GM12875 (cell line): ENCODE measurements at regions not wholly inside any gene's neighbourhood (a gene's known extent, or its start where the extent isn't known, plus 50 kb on each side); places are given as distances from the start of the nearest gene placed in this dataset.

Source experiments
- H3K4me3 ChIP-seq: one replicate; pipeline ENCODE4 v1.5.1; 2011; ENCODE audit warnings: low read depth, low read length, control low read depth
- TF ChIP-seq, protein P1 (sequence below): IDR thresholded peaks from 2 replicates; pipeline ENCODE4 v1.5.1; 2011; ENCODE audit warnings: low read depth, mild to moderate bottlenecking, control low read depth, inconsistent platforms, low read length, moderate library complexity, borderline replicate concordance; ENCODE audit not compliant: insufficient read depth

DNA sequence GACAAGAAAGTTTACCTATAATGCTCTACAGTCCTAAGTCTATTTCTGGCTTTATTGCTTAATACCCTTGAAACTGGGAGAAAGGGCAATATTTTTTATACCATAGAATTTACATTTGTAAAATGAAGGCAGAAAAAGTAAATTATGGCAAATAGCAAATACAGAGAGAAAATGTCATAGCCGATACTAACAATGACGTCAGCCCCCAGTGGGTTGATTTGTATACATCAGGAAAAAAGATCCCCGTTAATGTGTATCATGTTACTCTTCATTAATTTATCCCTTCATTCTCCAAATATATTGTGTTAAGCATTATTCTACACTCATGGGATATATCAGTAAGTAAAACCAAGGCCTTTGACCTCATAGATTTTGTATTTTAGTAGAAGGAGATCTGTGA lies 445.1 kb upstream of the SYT1 start:
- no peak overlapping the region for H3K4me3 ChIP-seq
- TF ChIP-seq, protein P1, sequence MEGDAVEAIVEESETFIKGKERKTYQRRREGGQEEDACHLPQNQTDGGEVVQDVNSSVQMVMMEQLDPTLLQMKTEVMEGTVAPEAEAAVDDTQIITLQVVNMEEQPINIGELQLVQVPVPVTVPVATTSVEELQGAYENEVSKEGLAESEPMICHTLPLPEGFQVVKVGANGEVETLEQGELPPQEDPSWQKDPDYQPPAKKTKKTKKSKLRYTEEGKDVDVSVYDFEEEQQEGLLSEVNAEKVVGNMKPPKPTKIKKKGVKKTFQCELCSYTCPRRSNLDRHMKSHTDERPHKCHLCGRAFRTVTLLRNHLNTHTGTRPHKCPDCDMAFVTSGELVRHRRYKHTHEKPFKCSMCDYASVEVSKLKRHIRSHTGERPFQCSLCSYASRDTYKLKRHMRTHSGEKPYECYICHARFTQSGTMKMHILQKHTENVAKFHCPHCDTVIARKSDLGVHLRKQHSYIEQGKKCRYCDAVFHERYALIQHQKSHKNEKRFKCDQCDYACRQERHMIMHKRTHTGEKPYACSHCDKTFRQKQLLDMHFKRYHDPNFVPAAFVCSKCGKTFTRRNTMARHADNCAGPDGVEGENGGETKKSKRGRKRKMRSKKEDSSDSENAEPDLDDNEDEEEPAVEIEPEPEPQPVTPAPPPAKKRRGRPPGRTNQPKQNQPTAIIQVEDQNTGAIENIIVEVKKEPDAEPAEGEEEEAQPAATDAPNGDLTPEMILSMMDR = no peak

GRCh38 chr12:78420991-78421390 lies 443.6 kb upstream of the SYT1 start:
- no peak overlapping the region for H3K4me3 ChIP-seq
- TF ChIP-seq, protein P1 = no peak

- TF ChIP-seq, protein P1 = no peak
- no peak overlapping the region for H3K4me3 ChIP-seq
Observed at GRCh38 chr12:78430551-78430950, 434.0 kb upstream of the SYT1 start.

GRCh38 chr12:78431931-78432330 lies 432.6 kb upstream of the SYT1 start:
- TF ChIP-seq, protein P1 = no peak
- no peak overlapping the region for H3K4me3 ChIP-seq

DNA sequence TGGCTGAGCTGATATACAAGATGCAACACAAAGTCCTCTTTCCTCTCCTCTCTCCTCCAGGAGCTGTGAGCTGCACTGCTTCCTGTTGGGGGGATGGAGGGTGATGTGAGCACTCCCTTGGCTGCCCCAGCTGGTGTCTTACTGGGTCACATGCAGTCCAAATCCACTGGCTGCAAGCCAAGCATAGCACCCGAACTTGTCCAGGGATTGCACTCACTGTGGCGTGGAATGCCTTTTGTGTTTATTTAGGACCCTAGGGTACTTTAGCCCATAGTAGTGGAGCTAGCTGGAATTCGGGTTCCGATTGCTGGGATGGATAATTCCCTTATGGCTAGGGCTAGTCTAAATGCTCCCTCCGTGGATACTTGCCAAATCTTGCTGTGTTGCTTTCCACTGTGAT lies 424.9 kb upstream of the SYT1 start:
- H3K4me3 ChIP-seq = no peak overlapping the region
- TF ChIP-seq, protein P1 = no peak

DNA sequence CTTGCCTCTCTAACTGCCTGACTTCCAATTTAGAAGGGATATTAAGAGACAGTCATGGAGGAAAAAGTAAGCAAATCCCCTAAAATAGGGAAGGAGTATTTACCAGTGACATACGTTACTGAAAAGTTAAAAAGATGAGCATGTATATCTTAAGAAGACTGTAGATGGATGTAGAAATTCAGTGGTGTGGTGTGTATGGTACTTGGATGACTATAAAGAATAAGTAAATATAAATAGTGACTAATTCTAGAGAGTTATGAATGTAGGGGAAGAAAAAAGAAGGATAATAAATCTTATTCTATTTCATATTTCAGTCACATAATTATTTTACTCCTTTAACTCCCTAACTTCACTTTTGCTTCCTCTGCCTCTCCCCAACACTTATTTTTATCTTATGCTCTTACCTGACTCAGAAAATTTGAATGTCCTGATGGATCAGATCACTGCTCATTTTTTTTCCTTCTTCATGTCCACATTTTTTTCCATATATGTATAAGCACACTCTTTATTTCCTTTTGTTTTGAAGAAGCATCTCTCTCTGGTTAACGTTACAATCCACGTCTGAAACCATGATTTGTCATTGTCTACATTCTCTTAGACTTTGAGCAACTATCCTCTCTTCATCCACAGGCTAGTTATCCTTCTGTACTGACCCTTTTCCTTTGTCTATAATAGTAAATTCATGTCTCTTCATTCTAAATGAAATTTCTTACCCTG lies 422.7 kb upstream of the SYT1 start:
- no peak overlapping the region for H3K4me3 ChIP-seq
- TF ChIP-seq, protein P1 = no peak

GRCh38 chr12:78442454-78442801 lies 422.1 kb upstream of the SYT1 start:
- no peak overlapping the region for H3K4me3 ChIP-seq
- TF ChIP-seq, protein P1 = no peak
